ENCODE measurements at regions not wholly inside any gene's neighbourhood (a gene's known extent, or its start where the extent isn't known, plus 50 kb on each side); places are given as distances from the start of the nearest gene placed in this dataset.

DNA sequence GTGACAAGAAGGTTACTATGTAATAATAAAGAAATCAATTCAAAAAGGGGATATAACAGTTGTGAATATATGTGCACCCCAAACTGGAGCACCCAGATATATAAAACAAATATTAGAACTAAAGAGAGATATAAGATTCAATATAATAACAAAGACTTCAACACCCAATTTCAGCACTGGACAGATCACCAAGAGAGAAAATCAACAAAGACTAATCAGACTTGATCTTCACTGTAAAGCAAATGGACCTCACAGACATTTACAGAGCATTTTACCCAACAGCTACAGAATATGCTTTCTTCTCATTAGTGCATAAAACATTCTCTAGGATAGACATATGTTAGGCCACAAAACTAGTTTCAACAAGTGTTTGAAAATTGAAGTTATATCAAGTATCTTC lies 287.7 kb downstream of the DSC3 start:
- Histone ChIP-seq H3K27ac (no peak overlapping the region), H3K4me2 (no peak overlapping the region), H2AFZ (no peak overlapping the region), H3K4me1 (ENCODE audit: insufficient read depth) (no peaks in the 10 kb centered on the region), H3K36me3 (replicated peaks; ENCODE audit: insufficient read depth, low read depth) (no peaks in the 10 kb centered on the region), H3K79me2 (no peaks in the 10 kb centered on the region), H3K9me2 (replicated peaks; ENCODE audit: insufficient read depth) (no peaks in the 10 kb centered on the region), H4K20me1 (ENCODE audit: insufficient read depth, poor library complexity, severe bottlenecking) (no peaks in the 10 kb centered on the region), H3K27me3 (no peaks in the 10 kb centered on the region), H3K9me3 (ENCODE audit: low read depth) (no peaks in the 10 kb centered on the region), H3K4me3 (no peak overlapping the region)
- no peak for DNase-seq (ENCODE audit: low spot score)
- TF ChIP-seq EZH2 (IDR thresholded peaks at IDR 0.05; ENCODE audit: borderline replicate concordance) (no peak), EZH2phosphoT487 (IDR thresholded peaks at IDR 0.05; ENCODE audit: low read depth, severe bottlenecking, unreplicated experiment) (no peak)
- TF ChIP-seq, protein P1, sequence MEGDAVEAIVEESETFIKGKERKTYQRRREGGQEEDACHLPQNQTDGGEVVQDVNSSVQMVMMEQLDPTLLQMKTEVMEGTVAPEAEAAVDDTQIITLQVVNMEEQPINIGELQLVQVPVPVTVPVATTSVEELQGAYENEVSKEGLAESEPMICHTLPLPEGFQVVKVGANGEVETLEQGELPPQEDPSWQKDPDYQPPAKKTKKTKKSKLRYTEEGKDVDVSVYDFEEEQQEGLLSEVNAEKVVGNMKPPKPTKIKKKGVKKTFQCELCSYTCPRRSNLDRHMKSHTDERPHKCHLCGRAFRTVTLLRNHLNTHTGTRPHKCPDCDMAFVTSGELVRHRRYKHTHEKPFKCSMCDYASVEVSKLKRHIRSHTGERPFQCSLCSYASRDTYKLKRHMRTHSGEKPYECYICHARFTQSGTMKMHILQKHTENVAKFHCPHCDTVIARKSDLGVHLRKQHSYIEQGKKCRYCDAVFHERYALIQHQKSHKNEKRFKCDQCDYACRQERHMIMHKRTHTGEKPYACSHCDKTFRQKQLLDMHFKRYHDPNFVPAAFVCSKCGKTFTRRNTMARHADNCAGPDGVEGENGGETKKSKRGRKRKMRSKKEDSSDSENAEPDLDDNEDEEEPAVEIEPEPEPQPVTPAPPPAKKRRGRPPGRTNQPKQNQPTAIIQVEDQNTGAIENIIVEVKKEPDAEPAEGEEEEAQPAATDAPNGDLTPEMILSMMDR (IDR thresholded peaks at IDR 0.05; ENCODE audit: poor library complexity), result no peak

DNA sequence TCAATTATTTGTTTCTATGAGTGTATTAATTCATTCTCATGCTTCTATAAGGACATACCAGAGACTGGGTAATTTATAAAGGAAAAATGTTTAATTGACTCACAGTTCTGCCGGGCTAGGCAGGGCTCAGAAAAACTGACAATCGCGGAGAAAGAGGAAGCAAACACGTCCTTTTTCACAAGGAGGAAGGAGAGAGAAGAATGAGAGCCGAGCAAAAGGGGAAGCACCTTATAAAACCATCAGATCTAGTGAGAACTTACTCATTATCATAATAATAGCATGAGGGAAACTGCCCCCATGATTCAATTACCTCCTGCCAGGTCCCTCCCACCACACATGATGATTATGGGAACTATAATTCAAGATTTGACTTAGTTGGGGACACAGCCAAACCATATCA lies 294.0 kb downstream of the DSC3 start:
- H3K4me1 ChIP-seq (ENCODE audit: insufficient read depth), result no peaks in the 10 kb centered on the region
- H3K9me3 ChIP-seq (ENCODE audit: low read depth), result no peaks in the 10 kb centered on the region
- no peak overlapping the region for H3K4me3 ChIP-seq
- H3K79me2 ChIP-seq, result no peaks in the 10 kb centered on the region
- no peak for DNase-seq (ENCODE audit: low spot score)
- H3K27ac ChIP-seq, result no peak overlapping the region
- H3K27me3 ChIP-seq, result no peaks in the 10 kb centered on the region
- TF ChIP-seq EZH2phosphoT487 (IDR thresholded peaks at IDR 0.05; ENCODE audit: low read depth, severe bottlenecking, unreplicated experiment), result no peak
- TF ChIP-seq, protein P1 (IDR thresholded peaks at IDR 0.05; ENCODE audit: poor library complexity), result no peak
- no peak for TF ChIP-seq EZH2 (IDR thresholded peaks at IDR 0.05; ENCODE audit: borderline replicate concordance)
- H4K20me1 ChIP-seq (ENCODE audit: insufficient read depth, poor library complexity, severe bottlenecking), result no peaks in the 10 kb centered on the region
- no peaks in the 10 kb centered on the region for H3K9me2 ChIP-seq (replicated peaks; ENCODE audit: insufficient read depth)
- no peaks in the 10 kb centered on the region for H3K36me3 ChIP-seq (replicated peaks; ENCODE audit: insufficient read depth, low read depth)
- no peak overlapping the region for H3K4me2 ChIP-seq
- 69% methylated on average over 5 of the region's 5 CpGs for WGBS (ENCODE audit: low lambda C conversion rate, missing lambda C conversion rate)
- no peak overlapping the region for H2AFZ ChIP-seq

DNA sequence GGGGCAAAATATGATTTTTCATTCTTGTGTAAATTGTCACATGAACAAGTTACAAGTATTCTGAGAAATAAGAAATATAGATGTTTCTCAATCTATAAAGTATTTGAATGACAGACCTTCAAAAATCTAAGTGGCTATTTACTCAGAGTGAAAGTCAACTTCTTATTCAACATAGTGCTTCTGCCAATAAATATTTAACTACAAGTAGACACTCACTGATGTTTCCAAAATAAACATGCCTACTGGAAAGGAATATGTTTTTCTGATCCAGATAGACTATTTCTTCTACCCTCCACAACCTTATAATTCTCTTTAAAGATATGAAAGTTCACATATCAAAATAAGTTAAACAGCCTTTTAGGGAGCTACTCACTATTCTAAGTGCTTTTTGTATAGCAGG lies 296.3 kb downstream of the DSC3 start:
- H2AFZ ChIP-seq, result no peak overlapping the region
- H3K79me2 ChIP-seq, result no peaks in the 10 kb centered on the region
- no peak overlapping the region for H3K27ac ChIP-seq
- no peak for DNase-seq (ENCODE audit: low spot score)
- no peaks in the 10 kb centered on the region for H3K9me3 ChIP-seq (ENCODE audit: low read depth)
- H3K4me3 ChIP-seq, result no peak overlapping the region
- TF ChIP-seq EZH2phosphoT487 (IDR thresholded peaks at IDR 0.05; ENCODE audit: low read depth, severe bottlenecking, unreplicated experiment), result no peak
- no peak for TF ChIP-seq EZH2 (IDR thresholded peaks at IDR 0.05; ENCODE audit: borderline replicate concordance)
- TF ChIP-seq, protein P1 (IDR thresholded peaks at IDR 0.05; ENCODE audit: poor library complexity), result no peak
- H3K9me2 ChIP-seq (replicated peaks; ENCODE audit: insufficient read depth), result no peaks in the 10 kb centered on the region
- no peaks in the 10 kb centered on the region for H3K36me3 ChIP-seq (replicated peaks; ENCODE audit: insufficient read depth, low read depth)
- H3K4me1 ChIP-seq (ENCODE audit: insufficient read depth), result no peaks in the 10 kb centered on the region
- H3K27me3 ChIP-seq, result no peaks in the 10 kb centered on the region
- no peak overlapping the region for H3K4me2 ChIP-seq
- no peaks in the 10 kb centered on the region for H4K20me1 ChIP-seq (ENCODE audit: insufficient read depth, poor library complexity, severe bottlenecking)

DNA sequence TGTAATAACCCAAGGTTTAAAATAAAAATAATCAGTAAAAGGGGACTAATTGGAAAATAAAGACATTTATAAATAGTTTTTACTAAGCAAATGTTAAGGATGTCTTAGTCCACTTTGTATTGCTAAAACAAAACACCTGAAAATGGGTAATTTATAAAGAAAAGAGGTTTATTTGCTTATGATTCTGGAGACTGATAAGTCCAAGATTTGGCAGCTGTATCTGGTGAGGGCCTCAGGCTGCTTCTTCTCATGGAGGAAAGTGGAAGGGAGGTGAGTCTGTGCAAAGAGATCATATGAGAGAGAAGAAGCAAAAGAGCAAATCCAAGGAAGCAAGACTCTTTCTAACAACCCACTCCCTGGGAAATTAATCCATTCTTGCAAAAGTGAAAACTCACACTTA lies 299.5 kb downstream of the DSC3 start:
- Histone ChIP-seq H3K4me3 (no peak overlapping the region), H3K79me2 (no peaks in the 10 kb centered on the region), H3K36me3 (replicated peaks; ENCODE audit: insufficient read depth, low read depth) (no peaks in the 10 kb centered on the region), H3K4me2 (no peak overlapping the region), H3K27me3 (no peaks in the 10 kb centered on the region), H3K9me2 (replicated peaks; ENCODE audit: insufficient read depth) (no peaks in the 10 kb centered on the region), H2AFZ (no peak overlapping the region), H4K20me1 (ENCODE audit: insufficient read depth, poor library complexity, severe bottlenecking) (no peaks in the 10 kb centered on the region), H3K9me3 (ENCODE audit: low read depth) (no peaks in the 10 kb centered on the region), H3K4me1 (ENCODE audit: insufficient read depth) (no peaks in the 10 kb centered on the region), H3K27ac (no peak overlapping the region)
- TF ChIP-seq, protein P1 (IDR thresholded peaks at IDR 0.05; ENCODE audit: poor library complexity), result no peak
- TF ChIP-seq EZH2 (IDR thresholded peaks at IDR 0.05; ENCODE audit: borderline replicate concordance), result no peak
- no peak for TF ChIP-seq EZH2phosphoT487 (IDR thresholded peaks at IDR 0.05; ENCODE audit: low read depth, severe bottlenecking, unreplicated experiment)
- no peak for DNase-seq (ENCODE audit: low spot score)

Data from hepatocyte (in vitro differentiated cells).